Middle frontal gyrus (tissue), 1 donor: ENCODE measurements at regions not wholly inside any gene's neighbourhood (a gene's known extent, or its start where the extent isn't known, plus 50 kb on each side); places are given as distances from the start of the nearest gene placed in this dataset.
"Not testable (repeated sequence)": the region's sequence is repeated elsewhere in the genome, so short reads cannot be mapped to it uniquely, and the experiment has no call there.

Experiments used
- DNase-seq: peaks from one replicate; pipeline ENCODE4 v3.0.0-alpha.2; 2015; ENCODE audit warnings: low spot score; ENCODE audit errors: extremely low spot score

GRCh38 chr12:97711392-97711791 lies 248.8 kb downstream of the RMST start:
- DNase-seq = no peak

- DNase-seq = no peak
Observed at GRCh38 chr12:97713270-97713669, 250.7 kb downstream of the RMST start.

- no peak for DNase-seq
Observed at GRCh38 chr12:97714107-97714563, 251.5 kb downstream of the RMST start.

- DNase-seq = no peak
Observed at GRCh38 chr12:97716356-97716755, 253.8 kb downstream of the RMST start.

- not testable (repeated sequence) for DNase-seq
Observed at GRCh38 chr12:97723801-97724200, 261.2 kb downstream of the RMST start.

GRCh38 chr12:97745406-97746101 lies 282.9 kb downstream of the RMST start:
- no peak for DNase-seq

GRCh38 chr12:97748298-97748697 lies 285.7 kb downstream of the RMST start:
- DNase-seq = no peak

GRCh38 chr12:97751704-97752103 lies 289.1 kb downstream of the RMST start:
- no peak for DNase-seq

GRCh38 chr12:97752129-97752528 lies 289.5 kb downstream of the RMST start:
- no peak for DNase-seq

GRCh38 chr12:97753332-97753731 lies 290.7 kb downstream of the RMST start:
- no peak for DNase-seq

- no peak for DNase-seq
Observed at GRCh38 chr12:97754306-97754705, 291.7 kb downstream of the RMST start.

- no peak for DNase-seq
Observed at GRCh38 chr12:97756066-97756666, 293.6 kb downstream of the RMST start.

- DNase-seq = no peak
Observed at GRCh38 chr12:97756741-97757140, 294.1 kb downstream of the RMST start.

GRCh38 chr12:97757481-97758193 lies 295.0 kb downstream of the RMST start:
- DNase-seq = no peak

GRCh38 chr12:97758194-97758501 lies 295.5 kb downstream of the RMST start:
- no peak for DNase-seq

GRCh38 chr12:97758586-97758985 lies 296.0 kb downstream of the RMST start:
- DNase-seq = no peak

- DNase-seq = no peak
Observed at GRCh38 chr12:97760601-97761000, 298.0 kb downstream of the RMST start.

GRCh38 chr12:97763113-97763512 lies 300.5 kb downstream of the RMST start:
- DNase-seq = no peak

- DNase-seq = no peak
Observed at GRCh38 chr12:97764700-97765099, 302.1 kb downstream of the RMST start.

GRCh38 chr12:97767347-97767746 lies 304.7 kb downstream of the RMST start:
- no peak for DNase-seq

- no peak for DNase-seq
Observed at GRCh38 chr12:97778111-97778510, 315.5 kb downstream of the RMST start.

- no peak for DNase-seq
Observed at GRCh38 chr12:97781342-97781741, 318.7 kb downstream of the RMST start.

- DNase-seq = no peak
Observed at GRCh38 chr12:97784904-97785303, 322.3 kb downstream of the RMST start.
